ENCODE measurements at regions not wholly inside any gene's neighbourhood (a gene's known extent, or its start where the extent isn't known, plus 50 kb on each side); places are given as distances from the start of the nearest gene placed in this dataset.

DNA sequence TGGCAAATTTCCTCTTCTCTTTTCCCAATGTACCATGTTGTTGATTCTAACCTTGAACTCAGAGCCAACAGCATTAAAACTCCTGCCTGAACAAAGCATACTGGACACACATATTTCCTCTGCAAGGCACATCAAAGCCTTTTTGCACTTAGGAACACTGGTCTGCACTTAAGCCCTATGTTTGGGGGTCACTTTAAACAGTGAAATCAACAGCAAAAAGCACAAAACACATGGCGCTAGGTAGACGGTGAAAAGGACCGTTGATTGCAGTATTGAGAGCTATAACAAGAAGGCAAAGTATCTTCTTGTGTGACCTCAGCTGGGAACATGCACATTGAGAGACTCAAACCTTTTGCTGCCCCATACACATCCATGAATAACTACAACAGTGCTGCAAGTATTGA lies 83.9 kb upstream of the SH3BP4 start:
- TF ChIP-seq CTCF (conservative IDR thresholded peaks at IDR 0.05; ENCODE audit: low read depth, low read length) (no peak), EZH2phosphoT487 (IDR thresholded peaks at IDR 0.05; ENCODE audit: borderline replicate concordance, low read length) (no peak), EZH2 (IDR thresholded peaks at IDR 0.05; ENCODE audit: low read length, unreplicated experiment) (no peak)
